ENCODE measurements at regions not wholly inside any gene's neighbourhood (a gene's known extent, or its start where the extent isn't known, plus 50 kb on each side); places are given as distances from the start of the nearest gene placed in this dataset.

DNA sequence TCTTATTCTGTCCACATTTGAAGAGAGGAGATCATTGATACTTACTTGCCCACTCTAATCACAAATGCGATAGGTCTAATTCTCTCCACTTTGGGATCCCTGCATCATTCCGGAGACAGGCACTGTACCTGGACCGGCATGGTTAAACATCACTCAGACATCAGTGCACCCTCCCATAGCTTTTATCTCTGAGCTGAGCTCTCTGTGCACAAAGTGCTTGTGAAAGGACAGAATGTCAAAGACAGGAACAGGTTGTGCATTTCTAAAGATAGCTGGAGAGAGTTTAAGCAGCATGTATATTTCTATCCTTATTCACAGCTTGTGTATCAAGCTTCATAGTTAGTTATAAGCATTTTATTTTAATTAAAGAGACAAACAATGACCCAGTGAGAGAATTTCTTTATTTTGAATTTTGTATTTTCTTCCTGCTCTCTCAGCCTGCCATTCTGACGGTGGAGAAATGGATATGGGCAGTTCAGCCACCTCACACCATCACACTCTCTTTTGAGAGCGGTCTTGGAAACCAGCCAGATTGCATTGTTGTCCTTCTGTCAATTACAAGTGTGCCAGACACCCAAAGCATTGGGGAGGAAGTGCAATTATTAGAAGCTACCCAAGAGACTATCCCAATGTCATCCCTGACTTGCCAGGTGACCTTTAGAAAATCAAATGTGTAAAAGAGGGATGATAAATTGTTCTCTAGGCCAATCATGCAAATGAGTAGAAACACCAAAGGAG, 65.2 kb upstream of the CHL1 start:
- no peak for TF ChIP-seq POLR2A (IDR thresholded peaks at IDR 0.05)
- TF ChIP-seq, protein P1, sequence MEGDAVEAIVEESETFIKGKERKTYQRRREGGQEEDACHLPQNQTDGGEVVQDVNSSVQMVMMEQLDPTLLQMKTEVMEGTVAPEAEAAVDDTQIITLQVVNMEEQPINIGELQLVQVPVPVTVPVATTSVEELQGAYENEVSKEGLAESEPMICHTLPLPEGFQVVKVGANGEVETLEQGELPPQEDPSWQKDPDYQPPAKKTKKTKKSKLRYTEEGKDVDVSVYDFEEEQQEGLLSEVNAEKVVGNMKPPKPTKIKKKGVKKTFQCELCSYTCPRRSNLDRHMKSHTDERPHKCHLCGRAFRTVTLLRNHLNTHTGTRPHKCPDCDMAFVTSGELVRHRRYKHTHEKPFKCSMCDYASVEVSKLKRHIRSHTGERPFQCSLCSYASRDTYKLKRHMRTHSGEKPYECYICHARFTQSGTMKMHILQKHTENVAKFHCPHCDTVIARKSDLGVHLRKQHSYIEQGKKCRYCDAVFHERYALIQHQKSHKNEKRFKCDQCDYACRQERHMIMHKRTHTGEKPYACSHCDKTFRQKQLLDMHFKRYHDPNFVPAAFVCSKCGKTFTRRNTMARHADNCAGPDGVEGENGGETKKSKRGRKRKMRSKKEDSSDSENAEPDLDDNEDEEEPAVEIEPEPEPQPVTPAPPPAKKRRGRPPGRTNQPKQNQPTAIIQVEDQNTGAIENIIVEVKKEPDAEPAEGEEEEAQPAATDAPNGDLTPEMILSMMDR (IDR thresholded peaks at IDR 0.05), result no peak

Measured in Peyer's patch (tissue), 4 donors.